ENCODE measurements at regions not wholly inside any gene's neighbourhood (a gene's known extent, or its start where the extent isn't known, plus 50 kb on each side); places are given as distances from the start of the nearest gene placed in this dataset.

- DNase-seq (no peak), ATAC-seq (no peak)
- Histone ChIP-seq H3K9ac (ENCODE audit: low read length) (no peak overlapping the region), H3K9me3 (ENCODE audit: low read length) (no peaks in the 10 kb centered on the region), H3K27me3 (ENCODE audit: low read length) (no peaks in the 10 kb centered on the region), H3F3A (ENCODE audit: low read length, unreplicated experiment) (peaks cover 5% of the 10 kb centered on the region), H3K36me3 (ENCODE audit: low read depth, low read length) (no peaks in the 10 kb centered on the region), H3K4me1 (ENCODE audit: insufficient read depth, low read length) (peaks cover 53% of the 10 kb centered on the region), H3K4me3 (ENCODE audit: low read length) (no peak overlapping the region), H3K27ac (ENCODE audit: low read length) (no peak overlapping the region), H3K9me2 (replicated peaks; ENCODE audit: low read length) (no peaks in the 10 kb centered on the region), H2AFZ (ENCODE audit: low read length) (no peak overlapping the region), H3K79me2 (ENCODE audit: low read length) (no peaks in the 10 kb centered on the region), H4K20me1 (ENCODE audit: low read length) (no peaks in the 10 kb centered on the region), H3K4me2 (ENCODE audit: low read length) (no peak overlapping the region)
- CTCF ChIA-PET, result interaction anchor here (1.0 kb wide), 1 partner anchor 103 kb away, joined by 3 read pairs; no protein-coding TSS in a partner anchor
- intact Hi-C loops (cut with micrococcal nuclease), result no loop called here
- TF ChIP-seq EZH2phosphoT487 (IDR thresholded peaks at IDR 0.05; ENCODE audit: borderline replicate concordance, low read length) (no peak), EZH2 (IDR thresholded peaks at IDR 0.05; ENCODE audit: low read length, unreplicated experiment) (no peak)
- TF ChIP-seq, protein P1, sequence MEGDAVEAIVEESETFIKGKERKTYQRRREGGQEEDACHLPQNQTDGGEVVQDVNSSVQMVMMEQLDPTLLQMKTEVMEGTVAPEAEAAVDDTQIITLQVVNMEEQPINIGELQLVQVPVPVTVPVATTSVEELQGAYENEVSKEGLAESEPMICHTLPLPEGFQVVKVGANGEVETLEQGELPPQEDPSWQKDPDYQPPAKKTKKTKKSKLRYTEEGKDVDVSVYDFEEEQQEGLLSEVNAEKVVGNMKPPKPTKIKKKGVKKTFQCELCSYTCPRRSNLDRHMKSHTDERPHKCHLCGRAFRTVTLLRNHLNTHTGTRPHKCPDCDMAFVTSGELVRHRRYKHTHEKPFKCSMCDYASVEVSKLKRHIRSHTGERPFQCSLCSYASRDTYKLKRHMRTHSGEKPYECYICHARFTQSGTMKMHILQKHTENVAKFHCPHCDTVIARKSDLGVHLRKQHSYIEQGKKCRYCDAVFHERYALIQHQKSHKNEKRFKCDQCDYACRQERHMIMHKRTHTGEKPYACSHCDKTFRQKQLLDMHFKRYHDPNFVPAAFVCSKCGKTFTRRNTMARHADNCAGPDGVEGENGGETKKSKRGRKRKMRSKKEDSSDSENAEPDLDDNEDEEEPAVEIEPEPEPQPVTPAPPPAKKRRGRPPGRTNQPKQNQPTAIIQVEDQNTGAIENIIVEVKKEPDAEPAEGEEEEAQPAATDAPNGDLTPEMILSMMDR (conservative IDR thresholded peaks at IDR 0.05; ENCODE audit: low read depth, low read length), result no peak
- POLR2A ChIA-PET (ENCODE audit: unreplicated experiment), result no interaction called here
- BruUV-seq (replicated peaks), result no TSS peak
Measured at GRCh38 chr3:46105306-46105919, 78.1 kb upstream of the XCR1 start.

DNA sequence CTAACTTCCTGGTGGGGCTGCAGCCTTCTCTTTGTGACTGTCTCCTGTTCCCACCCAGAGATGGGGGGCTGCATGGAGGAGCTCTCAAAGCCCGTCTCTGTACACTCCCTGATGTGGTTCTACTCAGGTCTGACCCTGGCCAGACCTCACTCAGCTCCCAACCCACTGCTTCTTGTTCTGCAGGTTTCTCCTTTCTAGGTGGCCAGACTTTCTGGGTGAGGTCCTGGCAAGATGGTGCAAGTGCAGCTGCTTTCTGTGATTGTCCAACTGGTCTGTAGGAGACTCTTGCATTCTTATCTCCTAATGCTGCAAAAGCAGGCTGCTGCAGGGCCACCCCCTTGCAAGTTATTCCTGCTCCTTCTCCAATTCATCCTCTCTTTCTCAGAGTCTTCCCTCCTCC lies 77.4 kb upstream of the XCR1 start:
- BruUV-seq (replicated peaks), result no TSS peak
- Histone ChIP-seq H3K4me2 (ENCODE audit: low read length) (no peak overlapping the region), H3K79me2 (ENCODE audit: low read length) (no peaks in the 10 kb centered on the region), H3K27ac (ENCODE audit: low read length) (no peak overlapping the region), H4K20me1 (ENCODE audit: low read length) (no peaks in the 10 kb centered on the region), H3K4me3 (ENCODE audit: low read length) (no peak overlapping the region), H3K9ac (ENCODE audit: low read length) (no peak overlapping the region), H3K36me3 (ENCODE audit: low read depth, low read length) (no peaks in the 10 kb centered on the region), H3F3A (ENCODE audit: low read length, unreplicated experiment) (no peaks in the 10 kb centered on the region), H3K9me2 (replicated peaks; ENCODE audit: low read length) (no peaks in the 10 kb centered on the region), H3K9me3 (ENCODE audit: low read length) (no peaks in the 10 kb centered on the region), H3K4me1 (ENCODE audit: insufficient read depth, low read length) (peaks cover 46% of the 10 kb centered on the region), H2AFZ (ENCODE audit: low read length) (no peak overlapping the region), H3K27me3 (ENCODE audit: low read length) (no peaks in the 10 kb centered on the region)
- intact Hi-C loops (cut with micrococcal nuclease), result no loop called here
- ChIA-PET POLR2A (ENCODE audit: unreplicated experiment) (no interaction called here), CTCF (no interaction called here)
- ATAC-seq (no peak), DNase-seq (no peak)
- TF ChIP-seq, protein P1 (conservative IDR thresholded peaks at IDR 0.05; ENCODE audit: low read depth, low read length), result no peak
- TF ChIP-seq EZH2 (IDR thresholded peaks at IDR 0.05; ENCODE audit: low read length, unreplicated experiment) (no peak), EZH2phosphoT487 (IDR thresholded peaks at IDR 0.05; ENCODE audit: borderline replicate concordance, low read length) (no peak)

- H3K9me2 ChIP-seq (replicated peaks; ENCODE audit: low read length), result no peaks in the 10 kb centered on the region
- intact Hi-C loops (cut with micrococcal nuclease), result loop anchor here (2.0 kb wide), 2 partner anchors 106 to 266 kb away; partner anchors contain the start of gene CCR1
- peaks cover 35% of the 10 kb centered on the region for H3K4me1 ChIP-seq (ENCODE audit: insufficient read depth, low read length)
- H3K27me3 ChIP-seq (ENCODE audit: low read length), result no peaks in the 10 kb centered on the region
- POLR2A ChIA-PET (ENCODE audit: unreplicated experiment), result no interaction called here
- no peaks in the 10 kb centered on the region for H4K20me1 ChIP-seq (ENCODE audit: low read length)
- H3K4me3 ChIP-seq (ENCODE audit: low read length), result no peak overlapping the region
- H2AFZ ChIP-seq (ENCODE audit: low read length), result no peak overlapping the region
- DNase-seq (no peak), ATAC-seq (no peak)
- H3K36me3 ChIP-seq (ENCODE audit: low read depth, low read length), result no peaks in the 10 kb centered on the region
- H3K9me3 ChIP-seq (ENCODE audit: low read length), result no peaks in the 10 kb centered on the region
- TF ChIP-seq EZH2 (IDR thresholded peaks at IDR 0.05; ENCODE audit: low read length, unreplicated experiment) (no peak), EZH2phosphoT487 (IDR thresholded peaks at IDR 0.05; ENCODE audit: borderline replicate concordance, low read length) (no peak)
- TF ChIP-seq, protein P1 (conservative IDR thresholded peaks at IDR 0.05; ENCODE audit: low read depth, low read length), result no peak
- no peaks in the 10 kb centered on the region for H3K79me2 ChIP-seq (ENCODE audit: low read length)
- no peak overlapping the region for H3K9ac ChIP-seq (ENCODE audit: low read length)
- CTCF ChIA-PET, result no interaction called here
- BruUV-seq (replicated peaks), result no TSS peak
- H3F3A ChIP-seq (ENCODE audit: low read length, unreplicated experiment), result no peaks in the 10 kb centered on the region
- no peak overlapping the region for H3K4me2 ChIP-seq (ENCODE audit: low read length)
- no peak overlapping the region for H3K27ac ChIP-seq (ENCODE audit: low read length)
Measured at GRCh38 chr3:46102780-46103130, 75.5 kb upstream of the XCR1 start.
